Neural cell (in vitro differentiated cells): ENCODE measurements at regions not wholly inside any gene's neighbourhood (a gene's known extent, or its start where the extent isn't known, plus 50 kb on each side); places are given as distances from the start of the nearest gene placed in this dataset.

Experiments
- EZH2 ChIP-seq: fragments of 200-600, 300-800 bp; shearing (Covaris generic), sonication (generic); IDR thresholded peaks from 2 replicates; pipeline ENCODE4 v1.6.1; 2014; ENCODE audit warnings: antibody characterized with exemption, low read length, borderline replicate concordance, mild to moderate bottlenecking; ENCODE audit not compliant: insufficient read depth, poor library complexity, severe bottlenecking
- POLR2AphosphoS5 ChIP-seq: IDR thresholded peaks from 2 replicates; pipeline ENCODE4 v1.6.1; 2012
- SMC3 ChIP-seq: fragments of 450-650 bp; conservative IDR thresholded peaks from 2 replicates; pipeline ENCODE4 v1.6.1; 2014; ENCODE audit warnings: antibody characterized with exemption, mild to moderate bottlenecking, moderate library complexity; ENCODE audit not compliant: poor library complexity
- TAF1 ChIP-seq: IDR thresholded peaks from 2 replicates; pipeline ENCODE4 v1.6.1; 2012; ENCODE audit warnings: low read depth
- TF ChIP-seq, protein P1 (sequence below): fragments of 450-650 bp; IDR thresholded peaks from 2 replicates; pipeline ENCODE4 v1.5.1; 2014; ENCODE audit warnings: antibody characterized with exemption, mild to moderate bottlenecking, moderate library complexity; ENCODE audit not compliant: poor library complexity, severe bottlenecking
- TF ChIP-seq, protein P2 (sequence below): IDR thresholded peaks from 2 replicates; pipeline ENCODE4 v1.6.1; 2012; ENCODE audit warnings: borderline replicate concordance

DNA sequence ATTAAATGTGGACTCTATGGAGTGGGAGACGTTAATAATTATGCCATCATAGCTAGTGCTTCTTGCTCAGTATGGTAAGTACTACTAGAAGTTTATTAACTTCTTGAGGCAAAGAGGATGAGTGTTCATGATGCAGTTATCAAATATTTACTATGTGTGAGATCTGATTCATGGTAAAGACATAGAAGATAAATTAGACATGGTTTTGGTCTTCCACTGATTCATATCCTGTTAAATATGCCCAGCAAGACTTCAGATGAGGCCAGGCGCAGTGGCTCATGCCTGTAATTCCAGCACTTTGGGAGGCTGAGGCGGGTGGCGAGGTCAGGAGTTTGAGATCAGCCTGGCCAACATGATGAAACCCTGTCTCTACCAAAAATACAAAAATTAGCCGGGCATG, 547.1 kb upstream of the ANKRD30A start:
- TF ChIP-seq EZH2 (no peak), POLR2AphosphoS5 (no peak), SMC3 (no peak), TAF1 (no peak)
- TF ChIP-seq, protein P1, sequence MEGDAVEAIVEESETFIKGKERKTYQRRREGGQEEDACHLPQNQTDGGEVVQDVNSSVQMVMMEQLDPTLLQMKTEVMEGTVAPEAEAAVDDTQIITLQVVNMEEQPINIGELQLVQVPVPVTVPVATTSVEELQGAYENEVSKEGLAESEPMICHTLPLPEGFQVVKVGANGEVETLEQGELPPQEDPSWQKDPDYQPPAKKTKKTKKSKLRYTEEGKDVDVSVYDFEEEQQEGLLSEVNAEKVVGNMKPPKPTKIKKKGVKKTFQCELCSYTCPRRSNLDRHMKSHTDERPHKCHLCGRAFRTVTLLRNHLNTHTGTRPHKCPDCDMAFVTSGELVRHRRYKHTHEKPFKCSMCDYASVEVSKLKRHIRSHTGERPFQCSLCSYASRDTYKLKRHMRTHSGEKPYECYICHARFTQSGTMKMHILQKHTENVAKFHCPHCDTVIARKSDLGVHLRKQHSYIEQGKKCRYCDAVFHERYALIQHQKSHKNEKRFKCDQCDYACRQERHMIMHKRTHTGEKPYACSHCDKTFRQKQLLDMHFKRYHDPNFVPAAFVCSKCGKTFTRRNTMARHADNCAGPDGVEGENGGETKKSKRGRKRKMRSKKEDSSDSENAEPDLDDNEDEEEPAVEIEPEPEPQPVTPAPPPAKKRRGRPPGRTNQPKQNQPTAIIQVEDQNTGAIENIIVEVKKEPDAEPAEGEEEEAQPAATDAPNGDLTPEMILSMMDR: no peak
- TF ChIP-seq, protein P2, sequence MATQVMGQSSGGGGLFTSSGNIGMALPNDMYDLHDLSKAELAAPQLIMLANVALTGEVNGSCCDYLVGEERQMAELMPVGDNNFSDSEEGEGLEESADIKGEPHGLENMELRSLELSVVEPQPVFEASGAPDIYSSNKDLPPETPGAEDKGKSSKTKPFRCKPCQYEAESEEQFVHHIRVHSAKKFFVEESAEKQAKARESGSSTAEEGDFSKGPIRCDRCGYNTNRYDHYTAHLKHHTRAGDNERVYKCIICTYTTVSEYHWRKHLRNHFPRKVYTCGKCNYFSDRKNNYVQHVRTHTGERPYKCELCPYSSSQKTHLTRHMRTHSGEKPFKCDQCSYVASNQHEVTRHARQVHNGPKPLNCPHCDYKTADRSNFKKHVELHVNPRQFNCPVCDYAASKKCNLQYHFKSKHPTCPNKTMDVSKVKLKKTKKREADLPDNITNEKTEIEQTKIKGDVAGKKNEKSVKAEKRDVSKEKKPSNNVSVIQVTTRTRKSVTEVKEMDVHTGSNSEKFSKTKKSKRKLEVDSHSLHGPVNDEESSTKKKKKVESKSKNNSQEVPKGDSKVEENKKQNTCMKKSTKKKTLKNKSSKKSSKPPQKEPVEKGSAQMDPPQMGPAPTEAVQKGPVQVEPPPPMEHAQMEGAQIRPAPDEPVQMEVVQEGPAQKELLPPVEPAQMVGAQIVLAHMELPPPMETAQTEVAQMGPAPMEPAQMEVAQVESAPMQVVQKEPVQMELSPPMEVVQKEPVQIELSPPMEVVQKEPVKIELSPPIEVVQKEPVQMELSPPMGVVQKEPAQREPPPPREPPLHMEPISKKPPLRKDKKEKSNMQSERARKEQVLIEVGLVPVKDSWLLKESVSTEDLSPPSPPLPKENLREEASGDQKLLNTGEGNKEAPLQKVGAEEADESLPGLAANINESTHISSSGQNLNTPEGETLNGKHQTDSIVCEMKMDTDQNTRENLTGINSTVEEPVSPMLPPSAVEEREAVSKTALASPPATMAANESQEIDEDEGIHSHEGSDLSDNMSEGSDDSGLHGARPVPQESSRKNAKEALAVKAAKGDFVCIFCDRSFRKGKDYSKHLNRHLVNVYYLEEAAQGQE: no peak
